WTC11 (cell line): ENCODE measurements at regions not wholly inside any gene's neighbourhood (a gene's known extent, or its start where the extent isn't known, plus 50 kb on each side); places are given as distances from the start of the nearest gene placed in this dataset.

Experiments
- ATAC-seq: fragments of 200-7000 bp; cut with Tn5 transposase; 2 replicates; pipeline ENCODE4 v1.10.0; 2021; ENCODE audit warnings: mild to moderate bottlenecking, moderate library complexity
- CTCF ChIA-PET: fragments of 300-600 bp; sonication (Branson Sonifier 250); formaldehyde crosslinking; loops from one replicate; lab custom pipeline; 2021; ENCODE audit warnings: antibody characterized with exemption; lab: Charles Lee
- POLR2A ChIA-PET: fragments of 350-600 bp; sonication (Branson Sonifier 250); formaldehyde crosslinking; loops from one replicate; lab custom pipeline; 2021; ENCODE audit warnings: antibody characterized with exemption; lab: Charles Lee
- DNase-seq: peaks from one replicate; pipeline ENCODE4 v3.0.0; 2021; ENCODE audit warnings: low spot score
- H3K27ac Mint-ChIP-seq: 2 replicates; pipeline ENCODE4 v1.8.0; 2021; ENCODE audit warnings: mixed read lengths
- H3K27me3 Mint-ChIP-seq: 2 replicates; pipeline ENCODE4 v1.8.0; 2021; ENCODE audit warnings: low read depth, mild to moderate bottlenecking, moderate library complexity, mixed read lengths
- H3K36me3 Mint-ChIP-seq: 2 replicates; pipeline ENCODE4 v1.8.0; 2021; ENCODE audit warnings: mixed read lengths
- H3K4me1 Mint-ChIP-seq: 2 replicates; pipeline ENCODE4 v1.8.0; 2022; ENCODE audit warnings: mixed read lengths
- H3K4me3 Mint-ChIP-seq: 2 replicates; pipeline ENCODE4 v1.8.0; 2021; ENCODE audit warnings: mild to moderate bottlenecking, moderate library complexity, mixed read lengths
- H3K9me3 Mint-ChIP-seq: 2 replicates; pipeline ENCODE4 v1.8.0; 2021; ENCODE audit warnings: mixed read lengths
- ATF1 ChIP-seq: sonication (generic); formaldehyde crosslinking; IDR thresholded peaks from 2 replicates; pipeline ENCODE4 v1.8.1; 2023; ENCODE audit warnings: mild to moderate bottlenecking, moderate library complexity, missing genetic modification reagents
- ATF2 ChIP-seq: sonication (generic); formaldehyde crosslinking; IDR thresholded peaks from 2 replicates; pipeline ENCODE4 v1.8.1; 2022; ENCODE audit warnings: low read depth, missing genetic modification reagents, borderline replicate concordance
- CREM ChIP-seq: sonication (generic); formaldehyde crosslinking; IDR thresholded peaks from 2 replicates; pipeline ENCODE4 v1.8.1; 2022; ENCODE audit warnings: mild to moderate bottlenecking, missing genetic modification reagents, moderate library complexity
- E2F1 ChIP-seq: sonication (generic); formaldehyde crosslinking; IDR thresholded peaks from 2 replicates; pipeline ENCODE4 v1.8.0; 2022; ENCODE audit warnings: mild to moderate bottlenecking, missing genetic modification reagents
- GRHL2 ChIP-seq: fragments of 250-450 bp; sonication (Bioruptor Pico); IDR thresholded peaks from 2 replicates; pipeline ENCODE4 v1.8.0; 2022; ENCODE audit warnings: mild to moderate bottlenecking, moderate library complexity; ENCODE audit not compliant: insufficient replicate concordance, severe bottlenecking
- GTF2I ChIP-seq: fragments of 250-450 bp; sonication (Bioruptor Pico); conservative IDR thresholded peaks from 2 replicates; pipeline ENCODE4 v1.4.0; 2021; ENCODE audit warnings: mild to moderate bottlenecking
- IRF2 ChIP-seq: sonication (generic); formaldehyde crosslinking; IDR thresholded peaks from 2 replicates; pipeline ENCODE4 v1.8.0; 2022; ENCODE audit warnings: low read depth, missing genetic modification reagents, borderline replicate concordance
- NR1H2 ChIP-seq: sonication (generic); formaldehyde crosslinking; IDR thresholded peaks from 2 replicates; pipeline ENCODE4 v1.9.0; 2021; ENCODE audit warnings: mild to moderate bottlenecking, moderate library complexity, missing genetic modification reagents
- PRRX2 ChIP-seq: fragments of 250-450 bp; sonication (Bioruptor Pico); IDR thresholded peaks from 2 replicates; pipeline ENCODE4 v1.8.0; 2021; ENCODE audit warnings: mild to moderate bottlenecking
- RORB ChIP-seq: fragments of 250-450 bp; sonication (Bioruptor Pico); IDR thresholded peaks from 2 replicates; pipeline ENCODE4 v1.9.0; 2021; ENCODE audit warnings: mild to moderate bottlenecking
- TCF7 ChIP-seq: sonication (generic); formaldehyde crosslinking; IDR thresholded peaks from 2 replicates; pipeline ENCODE4 v1.8.0; 2022; ENCODE audit warnings: mild to moderate bottlenecking, low read depth, missing genetic modification reagents, moderate library complexity
- TEAD4 ChIP-seq: sonication (generic); formaldehyde crosslinking; IDR thresholded peaks from 2 replicates; pipeline ENCODE4 v1.8.0; 2022; ENCODE audit warnings: mild to moderate bottlenecking, missing genetic modification reagents
- ZBTB21 ChIP-seq: sonication (generic); formaldehyde crosslinking; IDR thresholded peaks from 2 replicates; pipeline ENCODE4 v1.8.1; 2023; ENCODE audit warnings: mild to moderate bottlenecking, missing genetic modification reagents, borderline replicate concordance
- ZNF138 ChIP-seq: sonication (generic); formaldehyde crosslinking; conservative IDR thresholded peaks from 2 replicates; pipeline ENCODE4 v1.8.1; 2022; ENCODE audit warnings: mild to moderate bottlenecking, moderate library complexity, missing genetic modification reagents
- ZNF232 ChIP-seq: sonication (generic); formaldehyde crosslinking; IDR thresholded peaks from 2 replicates; pipeline ENCODE4 v1.8.0; 2022; ENCODE audit warnings: mild to moderate bottlenecking, missing genetic modification reagents
- ZNF317 ChIP-seq: sonication (generic); formaldehyde crosslinking; IDR thresholded peaks from 2 replicates; pipeline ENCODE4 v1.8.1; 2023; ENCODE audit warnings: low read depth, mild to moderate bottlenecking, moderate library complexity, missing genetic modification reagents, borderline replicate concordance
- ZNF532 ChIP-seq: fragments of 250-450 bp; sonication (Bioruptor Pico); IDR thresholded peaks from 2 replicates; pipeline ENCODE4 v1.9.0; 2021; ENCODE audit warnings: mild to moderate bottlenecking, borderline replicate concordance
- TF ChIP-seq, protein P1 (sequence below): fragments of 250-450 bp; sonication (Bioruptor Pico); IDR thresholded peaks from 2 replicates; pipeline ENCODE4 v1.9.0; 2021; ENCODE audit warnings: mild to moderate bottlenecking
- TF ChIP-seq, protein P2 (sequence below): sonication (generic); formaldehyde crosslinking; IDR thresholded peaks from 2 replicates; pipeline ENCODE4 v1.8.0; 2022; ENCODE audit warnings: missing genetic modification reagents

DNA sequence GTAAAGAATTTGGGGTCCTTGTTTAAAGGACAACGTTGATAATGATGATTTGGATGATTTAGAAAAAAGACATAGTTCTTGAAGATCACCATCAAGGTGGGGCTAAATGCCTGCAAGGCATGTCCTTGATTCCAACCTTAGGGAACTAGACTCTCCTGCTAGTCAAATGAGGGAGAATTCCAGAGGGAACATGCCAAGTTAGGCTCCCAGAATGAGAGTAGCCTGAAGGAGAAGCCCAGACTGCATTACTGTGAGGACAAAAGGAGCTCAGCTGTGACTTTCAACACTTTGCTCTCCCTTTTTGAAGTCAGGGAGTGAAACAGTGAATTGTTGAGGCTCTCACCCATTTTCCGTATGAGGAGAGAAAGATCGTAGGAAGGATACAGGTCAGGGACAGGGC, 95.2 kb upstream of the TBX3 start:
- ChIA-PET CTCF (no interaction called here), POLR2A (no interaction called here)
- 0 out of 2 replicates have a peak, but pooled peaks cover 5% of the 10 kb centered on the region for H3K36me3 Mint-ChIP-seq
- DNase-seq = no peak
- H3K27ac Mint-ChIP-seq = no peak overlapping the region
- H3K27me3 Mint-ChIP-seq = peaks cover 6% of the 10 kb centered on the region
- no peak overlapping the region for H3K4me3 Mint-ChIP-seq
- no peak for ATAC-seq
- H3K4me1 Mint-ChIP-seq = peaks cover 8% of the 10 kb centered on the region
- H3K9me3 Mint-ChIP-seq = peaks cover 7% of the 10 kb centered on the region
- TF ChIP-seq NR1H2 (CRISPR knock-in tag) (no peak), ZNF532 (no peak), GTF2I (CRISPR knock-in tag) (no peak), ATF1 (CRISPR knock-in tag) (no peak), IRF2 (CRISPR knock-in tag) (no peak), RORB (CRISPR knock-in tag) (no peak), ZNF138 (CRISPR knock-in tag) (no peak), CREM (CRISPR knock-in tag) (no peak), ATF2 (CRISPR knock-in tag) (no peak), ZNF232 (CRISPR knock-in tag) (no peak), E2F1 (CRISPR knock-in tag) (no peak), PRRX2 (CRISPR knock-in tag) (no peak), TCF7 (no peak), TEAD4 (CRISPR knock-in tag) (no peak), ZBTB21 (CRISPR knock-in tag) (no peak), ZNF317 (CRISPR knock-in tag) (no peak), GRHL2 (no peak)
- TF ChIP-seq, protein P1, sequence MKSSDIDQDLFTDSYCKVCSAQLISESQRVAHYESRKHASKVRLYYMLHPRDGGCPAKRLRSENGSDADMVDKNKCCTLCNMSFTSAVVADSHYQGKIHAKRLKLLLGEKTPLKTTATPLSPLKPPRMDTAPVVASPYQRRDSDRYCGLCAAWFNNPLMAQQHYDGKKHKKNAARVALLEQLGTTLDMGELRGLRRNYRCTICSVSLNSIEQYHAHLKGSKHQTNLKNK (CRISPR knock-in tag) = no peak
- TF ChIP-seq, protein P2, sequence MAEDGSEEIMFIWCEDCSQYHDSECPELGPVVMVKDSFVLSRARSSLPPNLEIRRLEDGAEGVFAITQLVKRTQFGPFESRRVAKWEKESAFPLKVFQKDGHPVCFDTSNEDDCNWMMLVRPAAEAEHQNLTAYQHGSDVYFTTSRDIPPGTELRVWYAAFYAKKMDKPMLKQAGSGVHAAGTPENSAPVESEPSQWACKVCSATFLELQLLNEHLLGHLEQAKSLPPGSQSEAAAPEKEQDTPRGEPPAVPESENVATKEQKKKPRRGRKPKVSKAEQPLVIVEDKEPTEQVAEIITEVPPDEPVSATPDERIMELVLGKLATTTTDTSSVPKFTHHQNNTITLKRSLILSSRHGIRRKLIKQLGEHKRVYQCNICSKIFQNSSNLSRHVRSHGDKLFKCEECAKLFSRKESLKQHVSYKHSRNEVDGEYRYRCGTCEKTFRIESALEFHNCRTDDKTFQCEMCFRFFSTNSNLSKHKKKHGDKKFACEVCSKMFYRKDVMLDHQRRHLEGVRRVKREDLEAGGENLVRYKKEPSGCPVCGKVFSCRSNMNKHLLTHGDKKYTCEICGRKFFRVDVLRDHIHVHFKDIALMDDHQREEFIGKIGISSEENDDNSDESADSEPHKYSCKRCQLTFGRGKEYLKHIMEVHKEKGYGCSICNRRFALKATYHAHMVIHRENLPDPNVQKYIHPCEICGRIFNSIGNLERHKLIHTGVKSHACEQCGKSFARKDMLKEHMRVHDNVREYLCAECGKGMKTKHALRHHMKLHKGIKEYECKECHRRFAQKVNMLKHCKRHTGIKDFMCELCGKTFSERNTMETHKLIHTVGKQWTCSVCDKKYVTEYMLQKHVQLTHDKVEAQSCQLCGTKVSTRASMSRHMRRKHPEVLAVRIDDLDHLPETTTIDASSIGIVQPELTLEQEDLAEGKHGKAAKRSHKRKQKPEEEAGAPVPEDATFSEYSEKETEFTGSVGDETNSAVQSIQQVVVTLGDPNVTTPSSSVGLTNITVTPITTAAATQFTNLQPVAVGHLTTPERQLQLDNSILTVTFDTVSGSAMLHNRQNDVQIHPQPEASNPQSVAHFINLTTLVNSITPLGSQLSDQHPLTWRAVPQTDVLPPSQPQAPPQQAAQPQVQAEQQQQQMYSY (CRISPR knock-in tag) = no peak
